Ascending aorta (tissue), 2 donors: ENCODE measurements at regions not wholly inside any gene's neighbourhood (a gene's known extent, or its start where the extent isn't known, plus 50 kb on each side); places are given as distances from the start of the nearest gene placed in this dataset.

ENCODE experiments used
- DNase-seq, 2 donors: peaks; one replicate each; pipeline ENCODE4 v3.0.0-alpha.2; 2019; ENCODE audit warnings: low spot score in 2 of 2
- H3K27ac ChIP-seq, 2 donors: fragments of 200-600 bp; sonication (generic); one replicate each; pipeline ENCODE4 v1.5.1; 2016 to 2017; ENCODE audit warnings: mild to moderate bottlenecking in 1 of 2
- H3K27me3 ChIP-seq: fragments of 200-600 bp; sonication (generic); one replicate; pipeline ENCODE4 v1.5.1; 2017
- H3K36me3 ChIP-seq, 2 donors: fragments of 200-600 bp; sonication (generic); one replicate each; pipeline ENCODE4 v1.5.1; 2016
- H3K4me1 ChIP-seq, 2 donors: fragments of 200-600 bp; sonication (generic); one replicate each; pipeline ENCODE4 v1.5.1; 2016 to 2017; ENCODE audit warnings: mild to moderate bottlenecking in 1 of 2
- H3K4me3 ChIP-seq, 2 donors: fragments of 200-600 bp; sonication (generic); one replicate each; pipeline ENCODE4 v1.5.1; 2016 to 2017; ENCODE audit warnings: mild to moderate bottlenecking in 1 of 2
- H3K9me3 ChIP-seq, 2 donors: fragments of 200-600 bp; sonication (generic); one replicate each; pipeline ENCODE4 v1.5.1; 2016
- intact Hi-C: fragments of 100-400 bp; cut with DNase I; formaldehyde crosslinking; loops from one replicate; pipeline ENCODE4 v1.15.1; 2023
- TF ChIP-seq, protein P1 (sequence below), 3 experiments: fragments of 200-600 bp in 2 of 3; fragments of 450-650 bp in 1 of 3; sonication (generic) in 2 of 3; IDR thresholded peaks; one replicate each; pipeline ENCODE4 v1.5.1; 2016 to 2019; ENCODE audit warnings: antibody characterized with exemption in 3 of 3, mild to moderate bottlenecking in 1 of 3, moderate library complexity in 1 of 3

- no peak for DNase-seq
- Histone ChIP-seq H3K27ac (no peak overlapping the region), H3K27me3 (no peaks in the 10 kb centered on the region), H3K4me3 (no peak overlapping the region), H3K9me3 (no peaks in the 10 kb centered on the region), H3K36me3 (no peaks in the 10 kb centered on the region), H3K4me1 (no peaks in the 10 kb centered on the region)
- intact Hi-C loops: no loop called here
- TF ChIP-seq, protein P1, sequence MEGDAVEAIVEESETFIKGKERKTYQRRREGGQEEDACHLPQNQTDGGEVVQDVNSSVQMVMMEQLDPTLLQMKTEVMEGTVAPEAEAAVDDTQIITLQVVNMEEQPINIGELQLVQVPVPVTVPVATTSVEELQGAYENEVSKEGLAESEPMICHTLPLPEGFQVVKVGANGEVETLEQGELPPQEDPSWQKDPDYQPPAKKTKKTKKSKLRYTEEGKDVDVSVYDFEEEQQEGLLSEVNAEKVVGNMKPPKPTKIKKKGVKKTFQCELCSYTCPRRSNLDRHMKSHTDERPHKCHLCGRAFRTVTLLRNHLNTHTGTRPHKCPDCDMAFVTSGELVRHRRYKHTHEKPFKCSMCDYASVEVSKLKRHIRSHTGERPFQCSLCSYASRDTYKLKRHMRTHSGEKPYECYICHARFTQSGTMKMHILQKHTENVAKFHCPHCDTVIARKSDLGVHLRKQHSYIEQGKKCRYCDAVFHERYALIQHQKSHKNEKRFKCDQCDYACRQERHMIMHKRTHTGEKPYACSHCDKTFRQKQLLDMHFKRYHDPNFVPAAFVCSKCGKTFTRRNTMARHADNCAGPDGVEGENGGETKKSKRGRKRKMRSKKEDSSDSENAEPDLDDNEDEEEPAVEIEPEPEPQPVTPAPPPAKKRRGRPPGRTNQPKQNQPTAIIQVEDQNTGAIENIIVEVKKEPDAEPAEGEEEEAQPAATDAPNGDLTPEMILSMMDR (IDR thresholded peaks at IDR 0.05): no peak
These were observed 1446.4 kb upstream of the WWC1 start for GRCh38 chr5:166845044-166845443.

- H3K4me3 ChIP-seq: no peak overlapping the region
- TF ChIP-seq, protein P1 (IDR thresholded peaks at IDR 0.05): no peak
- H3K27me3 ChIP-seq: no peaks in the 10 kb centered on the region
- intact Hi-C loops: no loop called here
- no peaks in the 10 kb centered on the region for H3K4me1 ChIP-seq
- no peaks in the 10 kb centered on the region for H3K36me3 ChIP-seq
- no peaks in the 10 kb centered on the region for H3K9me3 ChIP-seq
- no peak overlapping the region for H3K27ac ChIP-seq
- no peak for DNase-seq
These were observed 1434.7 kb upstream of the WWC1 start for GRCh38 chr5:166856791-166857190.

GRCh38 chr5:166860426-166860825 lies 1431.0 kb upstream of the WWC1 start:
- intact Hi-C loops: no loop called here
- no peak overlapping the region for H3K27ac ChIP-seq
- TF ChIP-seq, protein P1 (IDR thresholded peaks at IDR 0.05): no peak
- H3K4me1 ChIP-seq: no peaks in the 10 kb centered on the region
- DNase-seq: no peak
- no peak overlapping the region for H3K4me3 ChIP-seq
- no peaks in the 10 kb centered on the region for H3K27me3 ChIP-seq
- H3K9me3 ChIP-seq: no peaks in the 10 kb centered on the region
- no peaks in the 10 kb centered on the region for H3K36me3 ChIP-seq

DNA sequence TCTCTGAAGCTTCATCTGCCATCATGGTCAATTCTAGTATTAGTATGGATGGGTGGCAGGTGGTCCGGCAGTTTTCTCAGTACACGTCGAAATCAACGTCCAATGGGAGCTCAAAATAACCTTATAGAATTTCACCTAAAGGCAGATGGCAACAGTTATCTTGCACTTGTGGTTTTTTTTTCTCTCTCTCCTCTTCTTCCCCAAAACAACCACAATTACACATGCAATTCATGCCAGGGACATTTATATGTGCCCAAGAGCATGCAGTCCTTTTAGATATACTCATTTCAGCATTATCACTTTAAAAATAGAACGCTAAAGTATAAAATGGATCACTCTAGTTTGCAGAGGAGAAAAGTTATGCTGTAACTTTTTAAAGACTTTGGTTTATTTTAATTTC lies 1428.9 kb upstream of the WWC1 start:
- Histone ChIP-seq H3K9me3 (no peaks in the 10 kb centered on the region), H3K27me3 (no peaks in the 10 kb centered on the region), H3K4me3 (no peak overlapping the region), H3K4me1 (no peaks in the 10 kb centered on the region), H3K36me3 (no peaks in the 10 kb centered on the region), H3K27ac (no peak overlapping the region)
- TF ChIP-seq, protein P1 (IDR thresholded peaks at IDR 0.05): no peak
- intact Hi-C loops: no loop called here
- no peak for DNase-seq

GRCh38 chr5:166865206-166865605 lies 1426.2 kb upstream of the WWC1 start:
- TF ChIP-seq, protein P1 (IDR thresholded peaks at IDR 0.05): no peak
- Histone ChIP-seq H3K27ac (no peak overlapping the region), H3K36me3 (no peaks in the 10 kb centered on the region), H3K4me3 (no peak overlapping the region), H3K9me3 (no peaks in the 10 kb centered on the region), H3K27me3 (no peaks in the 10 kb centered on the region), H3K4me1 (no peaks in the 10 kb centered on the region)
- intact Hi-C loops: no loop called here
- DNase-seq: no peak

DNA sequence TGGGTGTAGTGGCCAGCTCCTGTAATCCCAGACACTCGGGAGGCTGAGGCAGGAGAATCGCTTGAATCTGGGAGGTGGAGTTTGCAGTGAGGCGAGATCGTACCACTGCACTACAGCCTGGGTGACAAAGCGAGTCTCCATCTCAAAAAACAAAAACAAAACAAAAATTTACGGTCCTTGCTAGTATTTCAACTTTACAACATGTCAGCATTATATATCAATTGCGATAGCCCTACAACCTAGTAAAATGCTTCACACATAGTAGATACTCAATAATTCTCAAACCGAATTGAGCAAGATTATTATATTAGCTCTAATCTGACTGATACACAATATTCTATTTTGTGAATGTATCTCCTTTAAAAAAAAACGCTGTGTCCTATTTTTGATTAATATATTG lies 1411.0 kb upstream of the WWC1 start:
- intact Hi-C loops: no loop called here
- TF ChIP-seq, protein P1 (IDR thresholded peaks at IDR 0.05): no peak
- H3K27ac ChIP-seq: no peak overlapping the region

More for the DNA sequence above, 1411.0 kb upstream of the WWC1 start:
- H3K9me3 ChIP-seq: no peaks in the 10 kb centered on the region
- DNase-seq: no peak
- H3K4me1 ChIP-seq: no peaks in the 10 kb centered on the region
- no peaks in the 10 kb centered on the region for H3K27me3 ChIP-seq
- no peak overlapping the region for H3K4me3 ChIP-seq
- no peaks in the 10 kb centered on the region for H3K36me3 ChIP-seq
